SK-N-SH (cell line): ENCODE measurements at regions not wholly inside any gene's neighbourhood (a gene's known extent, or its start where the extent isn't known, plus 50 kb on each side); places are given as distances from the start of the nearest gene placed in this dataset.

Experiments
- POLR2AphosphoS5 ChIP-seq: IDR thresholded peaks from 2 replicates; pipeline ENCODE4 v1.6.1; 2012; ENCODE audit warnings: low read depth, low read length
- TF ChIP-seq, protein P1 (sequence below): fragments of 200-600 bp; sonication (generic); IDR thresholded peaks from 2 replicates; pipeline ENCODE4 v1.6.1; 2017; ENCODE audit warnings: antibody characterized with exemption, mild to moderate bottlenecking, moderate library complexity

- TF ChIP-seq, protein P1, sequence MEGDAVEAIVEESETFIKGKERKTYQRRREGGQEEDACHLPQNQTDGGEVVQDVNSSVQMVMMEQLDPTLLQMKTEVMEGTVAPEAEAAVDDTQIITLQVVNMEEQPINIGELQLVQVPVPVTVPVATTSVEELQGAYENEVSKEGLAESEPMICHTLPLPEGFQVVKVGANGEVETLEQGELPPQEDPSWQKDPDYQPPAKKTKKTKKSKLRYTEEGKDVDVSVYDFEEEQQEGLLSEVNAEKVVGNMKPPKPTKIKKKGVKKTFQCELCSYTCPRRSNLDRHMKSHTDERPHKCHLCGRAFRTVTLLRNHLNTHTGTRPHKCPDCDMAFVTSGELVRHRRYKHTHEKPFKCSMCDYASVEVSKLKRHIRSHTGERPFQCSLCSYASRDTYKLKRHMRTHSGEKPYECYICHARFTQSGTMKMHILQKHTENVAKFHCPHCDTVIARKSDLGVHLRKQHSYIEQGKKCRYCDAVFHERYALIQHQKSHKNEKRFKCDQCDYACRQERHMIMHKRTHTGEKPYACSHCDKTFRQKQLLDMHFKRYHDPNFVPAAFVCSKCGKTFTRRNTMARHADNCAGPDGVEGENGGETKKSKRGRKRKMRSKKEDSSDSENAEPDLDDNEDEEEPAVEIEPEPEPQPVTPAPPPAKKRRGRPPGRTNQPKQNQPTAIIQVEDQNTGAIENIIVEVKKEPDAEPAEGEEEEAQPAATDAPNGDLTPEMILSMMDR, result no peak
- no peak for TF ChIP-seq POLR2AphosphoS5
These were observed 134.3 kb upstream of the C1orf174 start for GRCh38 chr1:4034318-4034887.
